ENCODE measurements at regions not wholly inside any gene's neighbourhood (a gene's known extent, or its start where the extent isn't known, plus 50 kb on each side); places are given as distances from the start of the nearest gene placed in this dataset.

- no peak overlapping the region for H3K27ac ChIP-seq
- H3K9ac ChIP-seq = no peak overlapping the region
These were observed 147.6 kb downstream of the KCTD12 start for GRCh38 chr13:76738616-76739015.

GRCh38 chr13:76737526-76737925, 148.7 kb downstream of the KCTD12 start:
- no peaks in the 10 kb centered on the region for H3K27me3 ChIP-seq (ENCODE audit: control insufficient read depth, insufficient read depth, low read length)
- H3K4me1 ChIP-seq = no peaks in the 10 kb centered on the region
- no peak overlapping the region for H2AFZ ChIP-seq
- no peak overlapping the region for H3K9ac ChIP-seq
- H3K79me2 ChIP-seq = no peaks in the 10 kb centered on the region
- TF ChIP-seq CTCF (IDR thresholded peaks at IDR 0.05) = no peak
- H3K9me3 ChIP-seq (ENCODE audit: control insufficient read depth, low read length) = no peaks in the 10 kb centered on the region
- H3K27ac ChIP-seq = no peak overlapping the region
- H3K4me2 ChIP-seq (ENCODE audit: low read length) = no peak overlapping the region
- no peaks in the 10 kb centered on the region for H3K36me3 ChIP-seq (ENCODE audit: control insufficient read depth, insufficient read depth, low read length)
- H3K4me3 ChIP-seq (ENCODE audit: low read depth, low read length) = no peak overlapping the region

More at GRCh38 chr13:76738616-76739015, 147.6 kb downstream of the KCTD12 start:
- Histone ChIP-seq H3K79me2 (no peaks in the 10 kb centered on the region), H3K36me3 (ENCODE audit: control insufficient read depth, insufficient read depth, low read length) (no peaks in the 10 kb centered on the region), H3K4me1 (no peaks in the 10 kb centered on the region), H3K4me3 (ENCODE audit: low read depth, low read length) (no peak overlapping the region), H3K27me3 (ENCODE audit: control insufficient read depth, insufficient read depth, low read length) (no peaks in the 10 kb centered on the region), H3K9me3 (ENCODE audit: control insufficient read depth, low read length) (no peaks in the 10 kb centered on the region), H3K4me2 (ENCODE audit: low read length) (no peak overlapping the region), H2AFZ (no peak overlapping the region)
- no peak for TF ChIP-seq CTCF (IDR thresholded peaks at IDR 0.05)

- H3K79me2 ChIP-seq = no peaks in the 10 kb centered on the region
- no peak overlapping the region for H3K27ac ChIP-seq
- H3K9ac ChIP-seq = no peak overlapping the region
- H3K4me3 ChIP-seq (ENCODE audit: low read depth, low read length) = no peak overlapping the region
- H3K4me2 ChIP-seq (ENCODE audit: low read length) = no peak overlapping the region
- no peaks in the 10 kb centered on the region for H3K4me1 ChIP-seq
- no peak for TF ChIP-seq CTCF (IDR thresholded peaks at IDR 0.05)
- no peak overlapping the region for H2AFZ ChIP-seq
- no peaks in the 10 kb centered on the region for H3K36me3 ChIP-seq (ENCODE audit: control insufficient read depth, insufficient read depth, low read length)
- H3K9me3 ChIP-seq (ENCODE audit: control insufficient read depth, low read length) = no peaks in the 10 kb centered on the region
- no peaks in the 10 kb centered on the region for H3K27me3 ChIP-seq (ENCODE audit: control insufficient read depth, insufficient read depth, low read length)
These were observed 150.6 kb downstream of the KCTD12 start for GRCh38 chr13:76735641-76736040.

- no peak for TF ChIP-seq CTCF (IDR thresholded peaks at IDR 0.05)
- H3K79me2 ChIP-seq = no peaks in the 10 kb centered on the region
- no peaks in the 10 kb centered on the region for H3K27me3 ChIP-seq (ENCODE audit: control insufficient read depth, insufficient read depth, low read length)
- no peak overlapping the region for H3K4me3 ChIP-seq (ENCODE audit: low read depth, low read length)
- no peak overlapping the region for H2AFZ ChIP-seq
- H3K4me1 ChIP-seq = no peaks in the 10 kb centered on the region
- no peak overlapping the region for H3K27ac ChIP-seq
- H3K4me2 ChIP-seq (ENCODE audit: low read length) = no peak overlapping the region
- H3K36me3 ChIP-seq (ENCODE audit: control insufficient read depth, insufficient read depth, low read length) = no peaks in the 10 kb centered on the region
- no peak overlapping the region for H3K9ac ChIP-seq
- H3K9me3 ChIP-seq (ENCODE audit: control insufficient read depth, low read length) = no peaks in the 10 kb centered on the region
These were observed 152.5 kb downstream of the KCTD12 start for GRCh38 chr13:76733671-76734070.

GRCh38 chr13:76732367-76732766, 153.8 kb downstream of the KCTD12 start:
- Histone ChIP-seq H3K4me3 (ENCODE audit: low read depth, low read length) (no peak overlapping the region), H3K79me2 (no peaks in the 10 kb centered on the region), H3K9ac (no peak overlapping the region), H3K9me3 (ENCODE audit: control insufficient read depth, low read length) (no peaks in the 10 kb centered on the region), H3K36me3 (ENCODE audit: control insufficient read depth, insufficient read depth, low read length) (no peaks in the 10 kb centered on the region), H3K27me3 (ENCODE audit: control insufficient read depth, insufficient read depth, low read length) (no peaks in the 10 kb centered on the region), H2AFZ (no peak overlapping the region), H3K4me2 (ENCODE audit: low read length) (no peak overlapping the region), H3K4me1 (no peaks in the 10 kb centered on the region), H3K27ac (no peak overlapping the region)
- TF ChIP-seq CTCF (IDR thresholded peaks at IDR 0.05) = no peak

Data from parathyroid adenoma (tissue), 2 donors.